ENCODE measurements at regions not wholly inside any gene's neighbourhood (a gene's known extent, or its start where the extent isn't known, plus 50 kb on each side); places are given as distances from the start of the nearest gene placed in this dataset.

DNA sequence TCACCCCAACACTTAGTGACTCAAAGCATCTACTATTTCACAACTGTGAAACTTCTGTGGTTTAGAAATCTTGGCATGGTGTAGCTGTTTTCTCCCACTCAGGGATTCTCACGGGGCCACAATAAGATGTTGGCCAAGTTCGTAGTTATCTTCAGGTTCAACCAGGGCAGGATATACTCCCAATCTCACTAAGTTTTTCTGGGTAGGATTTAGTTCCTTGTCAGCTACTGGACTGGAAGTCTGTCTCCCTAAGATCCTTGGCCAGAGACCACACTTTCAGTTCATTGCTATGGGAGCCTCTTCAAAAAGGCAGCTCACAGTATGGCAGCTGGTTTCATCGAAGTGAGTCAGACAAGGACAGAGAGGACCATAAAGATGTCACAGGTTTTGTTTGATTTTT lies 111.7 kb upstream of the PDHA2 start:
- POLR2A ChIA-PET = no interaction called here

DNA sequence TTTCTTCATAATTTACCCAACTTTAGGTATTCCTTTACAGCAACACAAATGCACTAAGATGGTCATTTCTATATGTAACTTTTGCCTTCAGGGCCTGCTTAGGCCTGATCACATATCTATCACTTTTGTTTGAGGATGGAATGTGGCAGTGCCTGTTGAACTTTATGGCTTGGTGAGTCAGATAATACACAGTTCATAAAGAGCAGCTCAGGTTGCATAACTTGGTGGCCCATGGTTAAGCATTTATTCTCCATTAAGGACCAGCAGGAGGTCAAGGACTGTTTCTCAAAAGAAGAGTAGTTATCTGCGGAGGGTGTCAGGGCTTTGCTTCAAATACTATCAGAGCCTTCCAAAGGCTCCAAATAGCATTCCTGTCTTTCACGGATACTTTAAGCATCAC lies 124.1 kb upstream of the PDHA2 start:
- Histone ChIP-seq H3K9ac (no peak overlapping the region), H3K9me2 (no peaks in the 10 kb centered on the region), H4K20me1 (ENCODE audit: insufficient read depth) (no peaks in the 10 kb centered on the region), H3F3A (replicated peaks; ENCODE audit: insufficient read depth) (no peaks in the 10 kb centered on the region), H3K27me3 (ENCODE audit: insufficient read depth) (no peaks in the 10 kb centered on the region), H3K9me3 (no peaks in the 10 kb centered on the region), H3K27ac (ENCODE audit: low read depth in 2 of 2, low read length in 1 of 2) (no peak overlapping the region), H3K79me2 (ENCODE audit: insufficient read depth) (no peaks in the 10 kb centered on the region), H3K36me3 (replicated peaks in 1 of 2; ENCODE audit: control insufficient read depth in 1 of 2, insufficient read depth in 2 of 2, low read length in 1 of 2) (no peaks in the 10 kb centered on the region), H3K4me1 (ENCODE audit: control insufficient read depth in 1 of 2, insufficient read depth in 2 of 2, low read depth in 1 of 2, low read length in 1 of 2) (no peaks in the 10 kb centered on the region), H3K4me3 (ENCODE audit: low read depth in 2 of 2, low read length in 1 of 2) (no peak overlapping the region), H2AFZ (ENCODE audit: low read depth) (no peak overlapping the region), H3K4me2 (no peak overlapping the region)
- POLR2A ChIA-PET = no interaction called here
- no peak for DNase-seq
- TF ChIP-seq ELF1 (IDR thresholded peaks at IDR 0.05) (no peak), RFX5 (IDR thresholded peaks at IDR 0.05; ENCODE audit: low read length) (no peak), SIN3A (IDR thresholded peaks at IDR 0.05; ENCODE audit: borderline replicate concordance, low read depth, low read length) (no peak), YY1 (IDR thresholded peaks at IDR 0.05; ENCODE audit: low read depth) (no peak), NFIC (IDR thresholded peaks at IDR 0.05; ENCODE audit: borderline replicate concordance) (no peak), FOXJ3 (CRISPR knock-in tag; IDR thresholded peaks at IDR 0.05) (no peak), JUND (IDR thresholded peaks at IDR 0.05) (no peak), RAD21 (IDR thresholded peaks at IDR 0.05; ENCODE audit: low read length) (no peak), CHD2 (IDR thresholded peaks at IDR 0.05; ENCODE audit: low read length, partially characterized antibody) (no peak)
- CTCF ChIA-PET = no interaction called here
- 88% methylated on average over 2 of the region's 2 CpGs for WGBS (ENCODE audit: low lambda C conversion rate)

More for the DNA sequence above, 111.7 kb upstream of the PDHA2 start:
- CTCF ChIA-PET = interaction anchor here (1.4 kb wide), 1 partner anchor 91 kb away, joined by 3 read pairs; no protein-coding TSS in a partner anchor
- Histone ChIP-seq H4K20me1 (ENCODE audit: insufficient read depth) (no peaks in the 10 kb centered on the region), H3K4me2 (no peak overlapping the region), H3K9me3 (no peaks in the 10 kb centered on the region), H3F3A (replicated peaks; ENCODE audit: insufficient read depth) (no peaks in the 10 kb centered on the region), H3K9ac (no peak overlapping the region), H3K4me1 (ENCODE audit: control insufficient read depth in 1 of 2, insufficient read depth in 2 of 2, low read depth in 1 of 2, low read length in 1 of 2) (peaks cover 0 to 13% of the 10 kb centered on the region in 2 experiments; a peak in 2 of 4 replicates), H3K9me2 (no peaks in the 10 kb centered on the region), H3K79me2 (ENCODE audit: insufficient read depth) (no peaks in the 10 kb centered on the region), H3K27me3 (ENCODE audit: insufficient read depth) (no peaks in the 10 kb centered on the region), H3K27ac (ENCODE audit: low read depth in 2 of 2, low read length in 1 of 2) (no peak overlapping the region), H3K4me3 (ENCODE audit: low read depth in 2 of 2, low read length in 1 of 2) (no peak overlapping the region), H3K36me3 (replicated peaks in 1 of 2; ENCODE audit: control insufficient read depth in 1 of 2, insufficient read depth in 2 of 2, low read length in 1 of 2) (no peaks in the 10 kb centered on the region), H2AFZ (ENCODE audit: low read depth) (no peak overlapping the region)
- no peak for TF ChIP-seq POLR2AphosphoS5 (IDR thresholded peaks at IDR 0.05; ENCODE audit: low read depth, low read length)
- TF ChIP-seq EZH2phosphoT487 (IDR thresholded peaks at IDR 0.05; ENCODE audit: borderline replicate concordance, low read depth) = no peak
- no peak for TF ChIP-seq TEAD4 (IDR thresholded peaks at IDR 0.05; ENCODE audit: borderline replicate concordance, insufficient read depth)
- no peak for TF ChIP-seq FOSL2 (IDR thresholded peaks at IDR 0.05; ENCODE audit: borderline replicate concordance, low read depth)
- no peak for TF ChIP-seq RAD21 (IDR thresholded peaks at IDR 0.05; ENCODE audit: low read length)
- no peak for TF ChIP-seq IRF3 (IDR thresholded peaks at IDR 0.05; ENCODE audit: low read depth, low read length)
- no peak for TF ChIP-seq GATA2 (CRISPR knock-in tag; IDR thresholded peaks at IDR 0.05)
- no peak for TF ChIP-seq MAX (IDR thresholded peaks at IDR 0.05; ENCODE audit: low read depth)
- no peak for TF ChIP-seq GABPA (IDR thresholded peaks at IDR 0.05; ENCODE audit: low read depth)
- TF ChIP-seq CHD2 (IDR thresholded peaks at IDR 0.05; ENCODE audit: low read length, partially characterized antibody) = no peak
- WGBS (ENCODE audit: low lambda C conversion rate) = 69% methylated on average over 3 of the region's 3 CpGs
- no peak for DNase-seq

Measured in SK-N-SH (cell line).